Colonic mucosa (tissue), 4 donors: ENCODE measurements at regions not wholly inside any gene's neighbourhood (a gene's known extent, or its start where the extent isn't known, plus 50 kb on each side); places are given as distances from the start of the nearest gene placed in this dataset.

Experiments used
- DNase-seq: peaks from one replicate; pipeline ENCODE4 v3.0.0-alpha.2; 2020
- H3K27ac ChIP-seq: fragments of 200-600 bp; one replicate; pipeline ENCODE4 v1.8.0; 2021
- H3K27me3 ChIP-seq: fragments of 200-600 bp; one replicate; pipeline ENCODE4 v1.8.0; 2021
- H3K36me3 ChIP-seq: fragments of 200-600 bp; one replicate; pipeline ENCODE4 v1.8.0; 2021
- H3K4me1 ChIP-seq: fragments of 200-600 bp; one replicate; pipeline ENCODE4 v1.8.0; 2021; ENCODE audit warnings: mild to moderate bottlenecking
- H3K4me3 ChIP-seq: fragments of 200-600 bp; one replicate; pipeline ENCODE4 v1.8.0; 2021
- H3K9ac ChIP-seq, 2 donors: one replicate each; pipeline ENCODE4 v1.7.0; 2013; ENCODE audit warnings: control low read depth in 2 of 2, low read depth in 2 of 2, low read length in 2 of 2
- H3K9me3 ChIP-seq: fragments of 200-600 bp; one replicate; pipeline ENCODE4 v1.8.0; 2021
- CTCF ChIP-seq: fragments of 200-600 bp; IDR thresholded peaks from one replicate; pipeline ENCODE4 v1.8.0; 2022; ENCODE audit warnings: antibody characterized with exemption, mild to moderate bottlenecking
- intact Hi-C: fragments of 100-400 bp; cut with DNase I; formaldehyde crosslinking; loops from one replicate; pipeline ENCODE4 v1.14.1; 2022
- donor health status: healthy.
- donor health status: DM: no; HTN: no; CAD: no.
- donor health status: DM: no; HTN: no; CAD: no.

DNA sequence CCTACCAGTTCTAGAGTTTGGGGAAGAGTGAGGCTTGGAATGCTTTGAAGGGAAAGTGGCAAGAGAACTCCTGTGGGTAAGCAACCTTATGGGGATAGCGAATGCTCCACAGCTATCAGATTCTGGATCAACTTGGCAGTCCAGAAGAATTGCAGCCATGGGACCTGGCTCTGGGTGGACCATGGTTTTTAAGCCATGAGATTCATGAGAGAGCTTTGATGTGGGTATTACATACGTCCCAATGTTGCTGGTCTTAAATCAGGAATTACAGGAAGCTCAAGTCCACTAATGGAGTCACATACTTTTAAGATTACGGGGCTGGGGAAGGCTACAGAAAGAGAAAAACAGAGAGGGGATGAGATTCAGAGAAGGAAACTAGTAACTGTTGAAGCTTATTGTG is 142.5 kb upstream of the ELAC2 start:
- H3K36me3 ChIP-seq: no peaks in the 10 kb centered on the region
- intact Hi-C loops: no loop called here
- no peak for DNase-seq
- TF ChIP-seq CTCF: no peak
- no peaks in the 10 kb centered on the region for H3K4me1 ChIP-seq
- no peak overlapping the region for H3K9ac ChIP-seq
- no peaks in the 10 kb centered on the region for H3K27me3 ChIP-seq
- H3K9me3 ChIP-seq: no peaks in the 10 kb centered on the region
- no peak overlapping the region for H3K27ac ChIP-seq
- no peak overlapping the region for H3K4me3 ChIP-seq

- Histone ChIP-seq H3K9ac (no peak overlapping the region), H3K4me1 (no peaks in the 10 kb centered on the region), H3K27me3 (no peaks in the 10 kb centered on the region), H3K27ac (no peak overlapping the region), H3K4me3 (no peak overlapping the region), H3K9me3 (no peaks in the 10 kb centered on the region), H3K36me3 (no peaks in the 10 kb centered on the region)
- intact Hi-C loops: no loop called here
- DNase-seq: no peak
- TF ChIP-seq CTCF: no peak
Measured at GRCh38 chr17:13158494-13159240, 140.8 kb upstream of the ELAC2 start.

DNA sequence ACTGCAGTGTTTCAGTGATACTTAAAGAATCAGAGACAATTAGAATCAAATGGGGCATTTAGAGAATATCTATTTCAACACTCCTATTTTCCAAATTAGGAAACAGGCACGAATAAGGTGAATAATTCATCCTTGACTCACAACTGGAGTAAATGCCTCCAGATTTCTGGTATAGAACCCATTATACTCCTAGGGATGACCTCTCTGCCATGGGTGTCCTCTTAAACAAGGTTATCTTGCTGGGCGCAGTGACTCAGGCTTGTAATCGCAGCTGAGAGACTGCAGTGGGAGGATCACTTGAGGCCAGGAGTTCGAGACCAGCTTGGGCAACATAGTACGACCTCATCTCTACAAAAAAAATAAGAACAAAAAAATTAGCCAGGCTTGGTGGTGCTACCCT is 139.8 kb upstream of the ELAC2 start:
- intact Hi-C loops: no loop called here
- Histone ChIP-seq H3K27me3 (no peaks in the 10 kb centered on the region), H3K4me3 (no peak overlapping the region), H3K9me3 (no peaks in the 10 kb centered on the region), H3K27ac (no peak overlapping the region), H3K9ac (no peak overlapping the region), H3K36me3 (no peaks in the 10 kb centered on the region), H3K4me1 (no peaks in the 10 kb centered on the region)
- TF ChIP-seq CTCF: no peak
- DNase-seq: no peak

DNA sequence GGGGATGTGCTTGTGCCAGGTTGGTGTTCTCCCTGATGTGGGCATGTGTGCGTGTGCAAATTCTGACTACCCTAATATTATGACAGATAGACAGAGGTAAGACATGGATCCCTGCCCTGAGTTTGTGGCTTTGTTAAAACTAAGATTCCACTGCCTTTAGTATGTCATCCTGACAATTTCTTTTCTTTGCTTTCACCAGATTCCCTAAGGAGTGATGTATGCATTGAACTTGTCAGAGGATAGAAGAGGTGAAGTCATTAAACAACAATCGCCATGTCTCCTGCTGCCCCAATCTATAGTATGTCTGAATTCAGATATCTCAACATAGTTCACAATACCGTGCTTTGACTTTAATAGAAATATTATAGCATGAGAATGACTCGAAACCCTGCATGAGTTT is 137.1 kb upstream of the ELAC2 start:
- no peak for DNase-seq
- no peaks in the 10 kb centered on the region for H3K27me3 ChIP-seq
- no peak overlapping the region for H3K27ac ChIP-seq
- no peak overlapping the region for H3K4me3 ChIP-seq
- TF ChIP-seq CTCF: no peak
- H3K4me1 ChIP-seq: no peaks in the 10 kb centered on the region
- H3K36me3 ChIP-seq: no peaks in the 10 kb centered on the region
- no peak overlapping the region for H3K9ac ChIP-seq
- intact Hi-C loops: no loop called here
- H3K9me3 ChIP-seq: no peaks in the 10 kb centered on the region

DNA sequence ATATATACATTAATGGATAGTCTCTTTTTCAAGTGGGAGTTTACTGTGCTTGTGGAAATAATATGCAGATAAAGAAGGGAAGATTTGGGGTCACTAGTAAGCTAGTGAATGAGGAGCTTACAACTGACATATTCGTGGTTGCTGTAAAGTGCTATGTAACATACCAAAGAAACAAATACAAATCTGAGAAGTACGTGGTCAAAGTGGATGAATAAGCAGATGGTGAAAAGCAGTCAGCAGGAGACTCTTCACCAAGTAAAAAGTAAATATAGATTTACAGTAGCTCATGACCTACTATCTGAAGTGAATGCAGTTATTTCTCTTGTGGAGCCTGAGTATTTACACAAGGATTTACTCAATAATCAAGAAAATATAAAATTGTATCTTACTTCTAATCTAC is 136.6 kb upstream of the ELAC2 start:
- TF ChIP-seq CTCF: no peak
- DNase-seq: no peak
- Histone ChIP-seq H3K36me3 (no peaks in the 10 kb centered on the region), H3K27me3 (no peaks in the 10 kb centered on the region), H3K27ac (no peak overlapping the region), H3K4me1 (no peaks in the 10 kb centered on the region), H3K4me3 (no peak overlapping the region), H3K9me3 (no peaks in the 10 kb centered on the region), H3K9ac (no peak overlapping the region)
- intact Hi-C loops: no loop called here
